Left colon (tissue), 2 donors: ENCODE measurements at regions not wholly inside any gene's neighbourhood (a gene's known extent, or its start where the extent isn't known, plus 50 kb on each side); places are given as distances from the start of the nearest gene placed in this dataset.

Experiments used
- ATAC-seq: fragments of 200-7000 bp; cut with Tn5 transposase; one replicate; pipeline ENCODE4 v1.9.1; 2020; ENCODE audit warnings: mild to moderate bottlenecking, moderate library complexity
- DNase-seq, 2 donors: peaks; one replicate each; pipeline ENCODE4 v3.0.0-alpha.2; 2020
- intact Hi-C, 2 donors: fragments of 100-400 bp; cut with DNase I in 1 of 2; cut with micrococcal nuclease in 1 of 2; formaldehyde crosslinking; loops; one replicate each; pipeline versions ENCODE4 v1.11.2 to v1.14.0; 2022; cut with DNase I, micrococcal nuclease
- donor health status: DM: no; HTN: no; CAD: no.
- donor health status: DM: yes; HTN: yes; CAD: no.

- ATAC-seq (no peak), DNase-seq (no peak)
- intact Hi-C loops: no loop called here
Observed at GRCh38 chr1:232890340-232890943, 60.0 kb upstream of the NTPCR start.

GRCh38 chr1:232891071-232891470 is 59.3 kb upstream of the NTPCR start:
- intact Hi-C loops: no loop called here
- no peak for DNase-seq
- no peak for ATAC-seq

- no peak for ATAC-seq
- no peak for DNase-seq
- intact Hi-C loops: no loop called here
Observed at GRCh38 chr1:232891656-232892317, 58.6 kb upstream of the NTPCR start.

GRCh38 chr1:232893481-232894313 is 56.7 kb upstream of the NTPCR start:
- ATAC-seq (no peak), DNase-seq (no peak)
- intact Hi-C loops: no loop called here

- ATAC-seq: no peak
- no peak for DNase-seq
- intact Hi-C loops: no loop called here
Observed at GRCh38 chr1:232894436-232894835, 56.0 kb upstream of the NTPCR start.

GRCh38 chr1:232897949-232898465 is 52.4 kb upstream of the NTPCR start:
- DNase-seq (no peak), ATAC-seq (no peak)
- intact Hi-C loops: no loop called here

GRCh38 chr1:232899268-232899667 is 51.1 kb upstream of the NTPCR start:
- no peak for DNase-seq
- no peak for ATAC-seq
- intact Hi-C loops: no loop called here

GRCh38 chr1:232899839-232900238 is 50.6 kb upstream of the NTPCR start:
- intact Hi-C loops: no loop called here
- no peak for DNase-seq
- ATAC-seq: no peak
